ENCODE measurements at regions not wholly inside any gene's neighbourhood (a gene's known extent, or its start where the extent isn't known, plus 50 kb on each side); places are given as distances from the start of the nearest gene placed in this dataset.

- TF ChIP-seq ESRRG (CRISPR knock-in tag; IDR thresholded peaks at IDR 0.05): no peak
- no peak for TF ChIP-seq RARB (CRISPR knock-in tag; IDR thresholded peaks at IDR 0.05)
- no peak for TF ChIP-seq ZFP30 (CRISPR knock-in tag; IDR thresholded peaks at IDR 0.05)
- TF ChIP-seq ZNF8 (CRISPR knock-in tag; IDR thresholded peaks at IDR 0.05): no peak
- TF ChIP-seq CREB5 (CRISPR knock-in tag; IDR thresholded peaks at IDR 0.05; ENCODE audit: low read depth): no peak
- no peak for TF ChIP-seq PATZ1 (CRISPR knock-in tag; IDR thresholded peaks at IDR 0.05; ENCODE audit: borderline replicate concordance)
- TF ChIP-seq ARNTL (CRISPR knock-in tag; IDR thresholded peaks at IDR 0.05; ENCODE audit: borderline replicate concordance, low read depth): no peak
- TF ChIP-seq ISL1 (CRISPR knock-in tag; IDR thresholded peaks at IDR 0.05): no peak
- no peak for TF ChIP-seq CSDC2 (CRISPR knock-in tag; IDR thresholded peaks at IDR 0.05)
- TF ChIP-seq ZC3H10 (CRISPR knock-in tag; IDR thresholded peaks at IDR 0.05): no peak
- TF ChIP-seq, protein P1, sequence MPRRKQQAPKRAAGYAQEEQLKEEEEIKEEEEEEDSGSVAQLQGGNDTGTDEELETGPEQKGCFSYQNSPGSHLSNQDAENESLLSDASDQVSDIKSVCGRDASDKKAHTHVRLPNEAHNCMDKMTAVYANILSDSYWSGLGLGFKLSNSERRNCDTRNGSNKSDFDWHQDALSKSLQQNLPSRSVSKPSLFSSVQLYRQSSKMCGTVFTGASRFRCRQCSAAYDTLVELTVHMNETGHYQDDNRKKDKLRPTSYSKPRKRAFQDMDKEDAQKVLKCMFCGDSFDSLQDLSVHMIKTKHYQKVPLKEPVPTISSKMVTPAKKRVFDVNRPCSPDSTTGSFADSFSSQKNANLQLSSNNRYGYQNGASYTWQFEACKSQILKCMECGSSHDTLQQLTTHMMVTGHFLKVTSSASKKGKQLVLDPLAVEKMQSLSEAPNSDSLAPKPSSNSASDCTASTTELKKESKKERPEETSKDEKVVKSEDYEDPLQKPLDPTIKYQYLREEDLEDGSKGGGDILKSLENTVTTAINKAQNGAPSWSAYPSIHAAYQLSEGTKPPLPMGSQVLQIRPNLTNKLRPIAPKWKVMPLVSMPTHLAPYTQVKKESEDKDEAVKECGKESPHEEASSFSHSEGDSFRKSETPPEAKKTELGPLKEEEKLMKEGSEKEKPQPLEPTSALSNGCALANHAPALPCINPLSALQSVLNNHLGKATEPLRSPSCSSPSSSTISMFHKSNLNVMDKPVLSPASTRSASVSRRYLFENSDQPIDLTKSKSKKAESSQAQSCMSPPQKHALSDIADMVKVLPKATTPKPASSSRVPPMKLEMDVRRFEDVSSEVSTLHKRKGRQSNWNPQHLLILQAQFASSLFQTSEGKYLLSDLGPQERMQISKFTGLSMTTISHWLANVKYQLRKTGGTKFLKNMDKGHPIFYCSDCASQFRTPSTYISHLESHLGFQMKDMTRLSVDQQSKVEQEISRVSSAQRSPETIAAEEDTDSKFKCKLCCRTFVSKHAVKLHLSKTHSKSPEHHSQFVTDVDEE (CRISPR knock-in tag; IDR thresholded peaks at IDR 0.05): no peak
- TF ChIP-seq ZFP3 (CRISPR knock-in tag; IDR thresholded peaks at IDR 0.05): no peak
- no peak for TF ChIP-seq GLIS3 (CRISPR knock-in tag; IDR thresholded peaks at IDR 0.05)
Observed at GRCh38 chr18:24590946-24591345, 130.5 kb downstream of the HRH4 start.

All from SK-N-SH treated with all-trans-retinoic acid at 6 μM for 48 hours (cell line).